ENCODE measurements at regions not wholly inside any gene's neighbourhood (a gene's known extent, or its start where the extent isn't known, plus 50 kb on each side); places are given as distances from the start of the nearest gene placed in this dataset.
"Not testable (repeated sequence)": the region's sequence is repeated elsewhere in the genome, so short reads cannot be mapped to it uniquely, and the experiment has no call there.

DNA sequence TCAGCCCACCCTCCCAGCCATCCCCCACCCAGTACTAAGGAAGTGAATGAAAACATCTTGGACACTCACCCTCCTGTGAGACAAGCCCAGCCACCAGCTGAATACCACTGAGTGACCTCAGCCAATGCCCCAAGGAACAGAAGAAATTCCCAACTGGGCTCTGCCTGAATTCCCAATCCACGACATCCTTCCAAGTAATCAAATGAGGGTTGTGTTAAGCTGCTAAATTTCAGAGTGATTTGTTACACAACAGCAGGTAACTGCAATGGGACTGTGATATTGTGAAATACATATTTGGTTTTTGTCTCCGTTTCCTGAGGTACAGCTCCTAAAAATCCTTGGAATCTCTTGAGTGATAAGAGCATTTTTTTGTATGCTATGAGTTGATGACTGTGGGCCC is 578.7 kb upstream of the CDH11 start:
- Histone ChIP-seq H3K4me3 (IDR thresholded peaks at IDR 0.05; ENCODE audit: insufficient read depth, low read depth, low read length) (no peak overlapping the region), H4K20me1 (ENCODE audit: insufficient read depth) (no peaks in the 10 kb centered on the region), H2AFZ (ENCODE audit: low read depth) (no peak overlapping the region), H3K36me3 (ENCODE audit: insufficient read depth) (no peaks in the 10 kb centered on the region), H3K9ac (no peak overlapping the region), H3K4me2 (no peak overlapping the region), H3K4me1 (ENCODE audit: low read depth, poor library complexity, severe bottlenecking) (no peaks in the 10 kb centered on the region), H3K27ac (no peak overlapping the region), H3K79me2 (ENCODE audit: insufficient read depth, low read depth) (no peaks in the 10 kb centered on the region), H3K27me3 (ENCODE audit: insufficient read depth, low read depth) (no peaks in the 10 kb centered on the region)
- TF ChIP-seq, protein P1, sequence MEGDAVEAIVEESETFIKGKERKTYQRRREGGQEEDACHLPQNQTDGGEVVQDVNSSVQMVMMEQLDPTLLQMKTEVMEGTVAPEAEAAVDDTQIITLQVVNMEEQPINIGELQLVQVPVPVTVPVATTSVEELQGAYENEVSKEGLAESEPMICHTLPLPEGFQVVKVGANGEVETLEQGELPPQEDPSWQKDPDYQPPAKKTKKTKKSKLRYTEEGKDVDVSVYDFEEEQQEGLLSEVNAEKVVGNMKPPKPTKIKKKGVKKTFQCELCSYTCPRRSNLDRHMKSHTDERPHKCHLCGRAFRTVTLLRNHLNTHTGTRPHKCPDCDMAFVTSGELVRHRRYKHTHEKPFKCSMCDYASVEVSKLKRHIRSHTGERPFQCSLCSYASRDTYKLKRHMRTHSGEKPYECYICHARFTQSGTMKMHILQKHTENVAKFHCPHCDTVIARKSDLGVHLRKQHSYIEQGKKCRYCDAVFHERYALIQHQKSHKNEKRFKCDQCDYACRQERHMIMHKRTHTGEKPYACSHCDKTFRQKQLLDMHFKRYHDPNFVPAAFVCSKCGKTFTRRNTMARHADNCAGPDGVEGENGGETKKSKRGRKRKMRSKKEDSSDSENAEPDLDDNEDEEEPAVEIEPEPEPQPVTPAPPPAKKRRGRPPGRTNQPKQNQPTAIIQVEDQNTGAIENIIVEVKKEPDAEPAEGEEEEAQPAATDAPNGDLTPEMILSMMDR (conservative IDR thresholded peaks at IDR 0.05; ENCODE audit: low read depth, low read length) = no peak

DNA sequence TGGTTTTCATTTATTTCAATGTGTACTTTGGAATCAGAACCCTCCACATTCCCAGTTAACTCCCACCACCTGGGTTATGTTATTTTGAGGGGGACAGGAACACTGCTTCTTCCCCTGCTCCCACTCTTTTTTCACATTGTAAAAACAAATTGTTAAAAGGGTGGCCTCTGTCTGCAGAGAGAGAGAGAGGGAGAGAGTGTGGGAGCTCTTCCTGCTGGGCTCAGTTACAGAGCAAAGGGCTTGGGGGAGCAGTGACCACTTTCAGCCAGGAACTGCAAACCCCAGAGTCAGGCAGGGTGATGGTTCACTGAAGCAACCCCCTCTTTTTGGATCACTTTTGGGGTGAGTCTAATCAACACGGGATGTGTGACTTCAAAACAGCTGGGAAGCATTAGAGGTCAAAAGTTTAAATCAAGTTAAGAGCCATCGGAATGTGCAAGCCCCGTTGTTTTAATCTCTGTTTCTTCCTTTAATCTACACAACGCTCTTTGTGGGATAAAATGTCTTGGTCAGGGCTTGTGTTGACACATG is 577.0 kb upstream of the CDH11 start:
- Histone ChIP-seq H3K27me3 (ENCODE audit: insufficient read depth, low read depth) (no peaks in the 10 kb centered on the region), H3K4me1 (ENCODE audit: low read depth, poor library complexity, severe bottlenecking) (no peaks in the 10 kb centered on the region), H3K27ac (no peak overlapping the region), H3K4me3 (IDR thresholded peaks at IDR 0.05; ENCODE audit: insufficient read depth, low read depth, low read length) (no peak overlapping the region), H3K4me2 (no peak overlapping the region), H3K79me2 (ENCODE audit: insufficient read depth, low read depth) (no peaks in the 10 kb centered on the region), H2AFZ (ENCODE audit: low read depth) (no peak overlapping the region), H3K36me3 (ENCODE audit: insufficient read depth) (no peaks in the 10 kb centered on the region), H3K9ac (no peak overlapping the region), H4K20me1 (ENCODE audit: insufficient read depth) (no peaks in the 10 kb centered on the region)
- TF ChIP-seq, protein P1 (conservative IDR thresholded peaks at IDR 0.05; ENCODE audit: low read depth, low read length) = no peak

DNA sequence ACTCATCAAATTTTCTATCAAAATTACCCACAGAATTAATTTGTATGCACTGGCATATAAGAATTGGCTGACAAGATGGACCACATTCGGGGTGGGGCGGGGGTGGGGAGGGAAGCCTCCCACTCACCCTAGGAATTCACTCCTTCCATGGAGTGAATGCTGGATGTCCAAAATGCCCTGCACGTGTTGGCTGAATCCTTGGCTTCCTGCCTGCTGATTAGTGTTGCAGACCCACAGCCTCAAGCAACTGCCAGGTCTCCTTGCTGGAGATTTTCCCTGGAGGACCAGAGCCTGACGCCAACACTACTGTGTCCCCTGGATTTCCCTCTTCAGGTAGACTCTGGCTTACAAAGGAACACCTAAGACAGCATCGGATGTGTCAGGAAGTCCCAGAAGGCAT is 575.7 kb upstream of the CDH11 start:
- Histone ChIP-seq H3K79me2 (ENCODE audit: insufficient read depth, low read depth) (no peaks in the 10 kb centered on the region), H3K27me3 (ENCODE audit: insufficient read depth, low read depth) (no peaks in the 10 kb centered on the region), H3K9ac (no peak overlapping the region), H2AFZ (ENCODE audit: low read depth) (no peak overlapping the region), H3K36me3 (ENCODE audit: insufficient read depth) (no peaks in the 10 kb centered on the region), H3K27ac (no peak overlapping the region), H3K4me1 (ENCODE audit: low read depth, poor library complexity, severe bottlenecking) (no peaks in the 10 kb centered on the region), H4K20me1 (ENCODE audit: insufficient read depth) (no peaks in the 10 kb centered on the region), H3K4me3 (IDR thresholded peaks at IDR 0.05; ENCODE audit: insufficient read depth, low read depth, low read length) (no peak overlapping the region), H3K4me2 (no peak overlapping the region)
- TF ChIP-seq, protein P1 (conservative IDR thresholded peaks at IDR 0.05; ENCODE audit: low read depth, low read length) = no peak

DNA sequence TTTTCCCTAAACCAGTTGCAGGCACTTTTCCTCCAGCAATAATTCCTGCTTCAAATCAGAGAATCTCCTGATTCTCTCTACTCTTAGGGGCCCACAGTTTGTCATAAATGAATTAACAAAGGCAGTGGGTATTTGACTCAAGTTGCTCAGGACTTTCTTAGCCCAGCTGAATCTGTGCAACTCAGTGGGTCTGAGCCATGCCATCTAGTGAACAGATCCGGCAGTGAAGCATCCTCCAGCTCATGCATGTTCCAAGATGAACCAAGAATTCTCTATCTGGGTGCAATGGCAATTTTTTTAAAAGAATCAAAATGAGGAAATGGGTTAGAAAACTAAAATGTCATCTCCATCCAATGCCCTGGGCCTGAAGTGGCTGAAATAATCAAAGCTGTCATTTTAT is 575.2 kb upstream of the CDH11 start:
- no peak overlapping the region for H3K9ac ChIP-seq
- H4K20me1 ChIP-seq (ENCODE audit: insufficient read depth) = no peaks in the 10 kb centered on the region
- TF ChIP-seq, protein P1 (conservative IDR thresholded peaks at IDR 0.05; ENCODE audit: low read depth, low read length) = no peak
- H3K27me3 ChIP-seq (ENCODE audit: insufficient read depth, low read depth) = no peaks in the 10 kb centered on the region
- no peak overlapping the region for H3K27ac ChIP-seq
- no peak overlapping the region for H3K4me3 ChIP-seq (IDR thresholded peaks at IDR 0.05; ENCODE audit: insufficient read depth, low read depth, low read length)
- no peaks in the 10 kb centered on the region for H3K36me3 ChIP-seq (ENCODE audit: insufficient read depth)
- no peaks in the 10 kb centered on the region for H3K79me2 ChIP-seq (ENCODE audit: insufficient read depth, low read depth)
- H3K4me2 ChIP-seq = no peak overlapping the region
- no peaks in the 10 kb centered on the region for H3K4me1 ChIP-seq (ENCODE audit: low read depth, poor library complexity, severe bottlenecking)
- H2AFZ ChIP-seq (ENCODE audit: low read depth) = no peak overlapping the region

DNA sequence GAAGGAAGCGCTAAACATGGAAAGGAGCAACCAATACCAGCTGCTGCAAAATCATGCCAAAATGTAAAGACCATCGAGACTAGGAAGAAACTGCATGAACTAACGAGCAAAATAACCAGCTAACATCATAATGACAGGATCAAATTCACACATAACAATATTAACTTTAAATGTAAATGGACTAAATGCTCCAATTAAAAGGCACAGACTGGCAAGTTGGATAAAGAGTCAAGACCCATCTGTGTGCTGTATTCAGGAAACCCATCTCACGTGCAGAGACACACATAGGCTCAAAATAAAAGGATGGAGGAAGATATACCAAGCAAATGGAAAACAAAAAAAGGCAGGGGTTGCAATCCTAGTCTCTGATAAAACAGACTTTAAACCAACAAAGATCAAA is 570.0 kb upstream of the CDH11 start:
- not testable (repeated sequence) for H3K9ac ChIP-seq; H3K27me3 ChIP-seq (ENCODE audit: insufficient read depth, low read depth); H3K79me2 ChIP-seq (ENCODE audit: insufficient read depth, low read depth); H4K20me1 ChIP-seq (ENCODE audit: insufficient read depth); H2AFZ ChIP-seq (ENCODE audit: low read depth); H3K4me1 ChIP-seq (ENCODE audit: low read depth, poor library complexity, severe bottlenecking); H3K27ac ChIP-seq; H3K4me2 ChIP-seq; H3K4me3 ChIP-seq (IDR thresholded peaks at IDR 0.05; ENCODE audit: insufficient read depth, low read depth, low read length); H3K36me3 ChIP-seq (ENCODE audit: insufficient read depth)
